Karpas-422 (cell line): ENCODE measurements at regions not wholly inside any gene's neighbourhood (a gene's known extent, or its start where the extent isn't known, plus 50 kb on each side); places are given as distances from the start of the nearest gene placed in this dataset.

Source experiments
- DNase-seq: peaks from one replicate; pipeline ENCODE4 v3.0.0-alpha.2; 2015
- H2AFZ ChIP-seq: fragments of 200-600 bp; sonication (generic); 2 replicates; pipeline ENCODE4 v1.6.1; 2014; ENCODE audit warnings: antibody characterized with exemption, low read length, mixed read lengths
- H3K27ac ChIP-seq: fragments of 200-600 bp; sonication (generic); 2 replicates; pipeline ENCODE4 v1.5.1; 2014; ENCODE audit warnings: mild to moderate bottlenecking, low read length, moderate library complexity
- H3K27me3 ChIP-seq: fragments of 200-600 bp; sonication (generic); 2 replicates; pipeline ENCODE4 v1.6.1; 2014; ENCODE audit warnings: low read length, mixed read lengths
- H3K36me3 ChIP-seq: fragments of 200-600 bp; sonication (generic); 2 replicates; pipeline ENCODE4 v1.6.1; 2014; ENCODE audit warnings: low read length, mixed read lengths; ENCODE audit not compliant: insufficient read depth
- H3K4me1 ChIP-seq: fragments of 200-600 bp; sonication (generic); 2 replicates; pipeline ENCODE4 v1.6.1; 2014; ENCODE audit warnings: mild to moderate bottlenecking, low read length, mixed read lengths
- H3K4me2 ChIP-seq: fragments of 200-600 bp; sonication (generic); 2 replicates; pipeline ENCODE4 v1.6.1; 2014; ENCODE audit warnings: low read length, low read depth, mild to moderate bottlenecking; ENCODE audit not compliant: poor library complexity, severe bottlenecking
- H3K4me3 ChIP-seq: fragments of 200-600 bp; sonication (generic); 2 replicates; pipeline ENCODE4 v1.5.1; 2014; ENCODE audit warnings: mild to moderate bottlenecking, antibody characterized with exemption, low read length, mixed read lengths
- H3K79me2 ChIP-seq: fragments of 200-600 bp; sonication (generic); 2 replicates; pipeline ENCODE4 v1.6.1; 2014; ENCODE audit warnings: mild to moderate bottlenecking, low read length, mixed read lengths
- H3K9ac ChIP-seq: fragments of 200-600 bp; sonication (generic); 2 replicates; pipeline ENCODE4 v1.6.0; 2014; ENCODE audit warnings: low read length
- H3K9me2 ChIP-seq: fragments of 200-600 bp; sonication (generic), shearing (Covaris generic); replicated peaks from 2 replicates; pipeline ENCODE4 v1.6.0; 2014; ENCODE audit warnings: mild to moderate bottlenecking, low read length, moderate library complexity; ENCODE audit not compliant: insufficient read depth
- H3K9me3 ChIP-seq: fragments of 300-700, 200-600 bp; sonication (generic); 2 replicates; pipeline ENCODE4 v1.6.1; 2014; ENCODE audit warnings: low read length, mixed read lengths
- H4K20me1 ChIP-seq: fragments of 200-600 bp; sonication (generic); 2 replicates; pipeline ENCODE4 v1.6.1; 2014; ENCODE audit warnings: mild to moderate bottlenecking, antibody characterized with exemption, low read length, low read depth; ENCODE audit not compliant: insufficient read depth

DNA sequence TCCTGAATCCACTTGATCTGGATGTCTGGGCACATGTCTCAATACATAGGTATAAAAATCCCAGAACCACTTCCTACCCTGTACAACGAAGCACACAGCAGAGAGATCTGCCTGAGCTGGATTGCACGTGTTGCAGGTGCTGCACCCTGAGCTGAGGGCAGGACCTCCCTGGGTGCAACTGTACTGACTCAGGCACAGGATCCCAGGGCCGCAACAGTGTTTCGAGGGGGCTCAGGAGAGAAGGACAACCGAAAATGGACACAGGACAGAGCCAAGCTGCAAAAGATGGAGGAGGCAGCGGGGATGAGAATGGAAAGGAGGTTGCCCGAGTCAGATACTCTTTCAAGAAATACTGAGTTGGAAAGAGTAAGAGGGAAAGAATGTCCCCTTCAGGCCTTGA lies 354.1 kb downstream of the EIPR1 start:
- H3K27me3 ChIP-seq: no peaks in the 10 kb centered on the region
- H3K4me2 ChIP-seq: no peak overlapping the region
- no peaks in the 10 kb centered on the region for H4K20me1 ChIP-seq
- no peaks in the 10 kb centered on the region for H3K79me2 ChIP-seq
- H2AFZ ChIP-seq: no peak overlapping the region
- H3K27ac ChIP-seq: no peak overlapping the region
- no peak overlapping the region for H3K9ac ChIP-seq
- H3K9me2 ChIP-seq: no peaks in the 10 kb centered on the region
- H3K4me3 ChIP-seq: no peak overlapping the region
- peaks cover 39% of the 10 kb centered on the region for H3K4me1 ChIP-seq
- H3K36me3 ChIP-seq: no peaks in the 10 kb centered on the region
- H3K9me3 ChIP-seq: no peaks in the 10 kb centered on the region
- no peak for DNase-seq

DNA sequence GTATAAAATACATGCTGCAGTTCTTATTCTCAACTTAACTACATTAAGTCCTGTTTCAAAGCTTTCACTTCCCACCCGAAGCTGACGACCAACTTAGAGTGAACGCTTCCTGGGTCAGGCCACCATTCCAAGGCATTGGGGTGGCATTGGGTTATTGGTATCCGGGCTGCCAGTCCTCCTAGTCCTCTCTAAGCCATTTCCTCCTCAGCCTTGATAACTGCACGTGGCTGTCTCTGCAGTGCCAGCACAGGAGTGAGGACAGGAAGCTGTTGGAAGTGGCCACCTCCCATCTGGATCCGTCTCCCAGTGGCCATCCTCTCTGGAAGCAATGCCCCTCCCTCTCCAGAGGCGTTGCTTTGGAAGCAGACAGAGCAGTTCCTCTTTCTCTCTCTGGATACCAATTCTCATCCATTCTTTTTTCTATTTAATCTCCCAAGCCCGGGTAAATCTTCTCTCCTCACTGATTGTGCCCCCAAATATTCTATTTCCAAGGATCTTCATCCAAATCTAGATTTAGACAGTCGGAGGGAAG lies 354.7 kb downstream of the EIPR1 start:
- H3K4me2 ChIP-seq: no peak overlapping the region
- no peaks in the 10 kb centered on the region for H3K79me2 ChIP-seq
- no peak overlapping the region for H3K27ac ChIP-seq
- no peak overlapping the region for H3K4me3 ChIP-seq
- no peak overlapping the region for H3K9ac ChIP-seq
- peaks cover 39% of the 10 kb centered on the region for H3K4me1 ChIP-seq
- no peaks in the 10 kb centered on the region for H4K20me1 ChIP-seq
- H3K9me2 ChIP-seq: no peaks in the 10 kb centered on the region
- H2AFZ ChIP-seq: no peak overlapping the region
- H3K9me3 ChIP-seq: no peaks in the 10 kb centered on the region
- no peak for DNase-seq
- H3K27me3 ChIP-seq: no peaks in the 10 kb centered on the region
- H3K36me3 ChIP-seq: no peaks in the 10 kb centered on the region

GRCh38 chr2:3021720-3022119 lies 355.9 kb downstream of the EIPR1 start:
- Histone ChIP-seq H3K4me1 (peaks cover 39% of the 10 kb centered on the region), H4K20me1 (no peaks in the 10 kb centered on the region), H3K36me3 (no peaks in the 10 kb centered on the region), H3K27ac (no peak overlapping the region), H2AFZ (no peak overlapping the region), H3K27me3 (no peaks in the 10 kb centered on the region), H3K4me3 (no peak overlapping the region), H3K9me3 (peaks cover 2% of the 10 kb centered on the region; the same call in 1 of the 2 replicates), H3K4me2 (no peak overlapping the region), H3K79me2 (no peaks in the 10 kb centered on the region), H3K9ac (no peak overlapping the region), H3K9me2 (no peaks in the 10 kb centered on the region)
- DNase-seq: no peak

DNA sequence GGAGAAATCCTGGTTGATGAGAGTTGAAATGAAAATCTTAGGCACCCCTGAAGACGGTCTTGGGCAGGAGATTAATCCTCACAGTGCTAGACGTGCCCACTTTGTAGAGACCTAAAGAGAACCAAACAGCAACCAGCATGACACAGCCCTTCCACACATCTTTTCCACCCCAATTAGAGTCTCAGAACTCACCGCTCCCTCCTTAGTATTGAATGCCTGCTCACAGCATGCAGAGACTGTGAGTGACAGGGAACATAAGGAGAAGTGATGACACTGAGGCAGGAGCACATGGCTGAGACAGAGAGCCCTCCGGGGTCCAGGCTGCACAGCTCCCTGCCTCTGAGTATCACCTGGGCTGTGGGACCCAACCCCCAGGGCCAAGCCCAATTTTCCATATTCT lies 367.6 kb downstream of the EIPR1 start:
- Histone ChIP-seq H3K9me3 (no peaks in the 10 kb centered on the region; the same call in 1 of the 2 replicates), H3K4me2 (no peak overlapping the region), H3K27ac (no peak overlapping the region), H2AFZ (no peak overlapping the region; the same call in 1 of the 2 replicates), H3K4me3 (no peak overlapping the region), H4K20me1 (no peaks in the 10 kb centered on the region), H3K79me2 (no peaks in the 10 kb centered on the region), H3K9ac (no peak overlapping the region), H3K27me3 (peaks cover 3% of the 10 kb centered on the region; the same call in 1 of the 2 replicates), H3K9me2 (no peaks in the 10 kb centered on the region), H3K4me1 (peaks cover 7% of the 10 kb centered on the region), H3K36me3 (no peaks in the 10 kb centered on the region)
- DNase-seq: no peak

GRCh38 chr2:3009483-3009882 lies 368.1 kb downstream of the EIPR1 start:
- Histone ChIP-seq H3K9ac (no peak overlapping the region), H3K36me3 (no peaks in the 10 kb centered on the region), H3K79me2 (no peaks in the 10 kb centered on the region), H3K27ac (no peak overlapping the region), H3K27me3 (peaks cover 3% of the 10 kb centered on the region; the same call in 1 of the 2 replicates), H4K20me1 (no peaks in the 10 kb centered on the region), H2AFZ (no peak overlapping the region), H3K9me2 (no peaks in the 10 kb centered on the region), H3K4me2 (no peak overlapping the region), H3K4me1 (peaks cover 7% of the 10 kb centered on the region), H3K4me3 (no peak overlapping the region), H3K9me3 (no peaks in the 10 kb centered on the region; the same call in 1 of the 2 replicates)
- DNase-seq: no peak

GRCh38 chr2:3009005-3009404 lies 368.6 kb downstream of the EIPR1 start:
- Histone ChIP-seq H3K27ac (no peak overlapping the region), H3K4me2 (no peak overlapping the region)

DNA sequence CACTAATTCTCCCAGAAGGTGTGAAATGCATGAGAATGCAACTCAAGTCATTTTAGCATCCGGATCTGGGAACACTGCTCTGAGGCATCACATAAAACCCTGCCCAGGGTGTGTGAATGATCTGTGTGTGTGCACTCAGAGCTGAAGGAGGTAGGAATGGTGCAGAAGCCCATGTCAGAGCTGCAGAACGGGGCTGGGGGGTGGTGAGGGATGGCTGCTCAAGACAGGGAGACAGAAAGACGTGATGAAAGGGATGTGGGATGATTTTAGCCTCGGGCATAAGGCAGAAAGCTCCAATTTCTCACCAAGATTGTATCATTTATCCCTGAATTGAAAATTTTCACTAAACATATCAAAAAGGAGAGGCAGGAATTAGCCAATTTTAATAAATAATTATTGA lies 369.1 kb downstream of the EIPR1 start:
- H3K9me3 ChIP-seq: no peaks in the 10 kb centered on the region; the same call in 1 of the 2 replicates
- H2AFZ ChIP-seq: no peak overlapping the region
- peaks cover 3% of the 10 kb centered on the region; the same call in 1 of the 2 replicates for H3K27me3 ChIP-seq
- H3K4me3 ChIP-seq: no peak overlapping the region
- DNase-seq: no peak
- H3K9ac ChIP-seq: no peak overlapping the region
- H3K4me1 ChIP-seq: peaks cover 10% of the 10 kb centered on the region
- no peak overlapping the region for H3K27ac ChIP-seq
- H3K36me3 ChIP-seq: no peaks in the 10 kb centered on the region
- H3K9me2 ChIP-seq: no peaks in the 10 kb centered on the region
- no peaks in the 10 kb centered on the region for H3K79me2 ChIP-seq
- H4K20me1 ChIP-seq: no peaks in the 10 kb centered on the region
- no peak overlapping the region for H3K4me2 ChIP-seq

More at GRCh38 chr2:3009005-3009404, 368.6 kb downstream of the EIPR1 start:
- Histone ChIP-seq H4K20me1 (no peaks in the 10 kb centered on the region), H3K4me3 (no peak overlapping the region), H3K9ac (no peak overlapping the region), H3K9me2 (no peaks in the 10 kb centered on the region), H3K27me3 (peaks cover 3% of the 10 kb centered on the region; the same call in 1 of the 2 replicates), H3K79me2 (no peaks in the 10 kb centered on the region), H3K9me3 (no peaks in the 10 kb centered on the region; the same call in 1 of the 2 replicates), H3K4me1 (peaks cover 10% of the 10 kb centered on the region), H2AFZ (no peak overlapping the region), H3K36me3 (no peaks in the 10 kb centered on the region)
- DNase-seq: no peak

- H3K4me2 ChIP-seq: no peak overlapping the region
- H3K27me3 ChIP-seq: peaks cover 3% of the 10 kb centered on the region; the same call in 1 of the 2 replicates
- no peak overlapping the region for H3K9ac ChIP-seq
- H3K27ac ChIP-seq: no peak overlapping the region
- no peaks in the 10 kb centered on the region for H4K20me1 ChIP-seq
- H3K9me3 ChIP-seq: no peaks in the 10 kb centered on the region
- no peaks in the 10 kb centered on the region for H3K36me3 ChIP-seq
- H3K9me2 ChIP-seq: no peaks in the 10 kb centered on the region
- no peaks in the 10 kb centered on the region for H3K79me2 ChIP-seq
- DNase-seq: no peak
- peaks cover 10% of the 10 kb centered on the region for H3K4me1 ChIP-seq
- no peak overlapping the region for H3K4me3 ChIP-seq
- no peak overlapping the region for H2AFZ ChIP-seq
Observed at GRCh38 chr2:3007135-3007534, 370.5 kb downstream of the EIPR1 start.
